ENCODE measurements at regions not wholly inside any gene's neighbourhood (a gene's known extent, or its start where the extent isn't known, plus 50 kb on each side); places are given as distances from the start of the nearest gene placed in this dataset.

GRCh38 chr11:77529685-77530084, 55.8 kb upstream of the PAK1 start:
- TF ChIP-seq EZH2phosphoT487 (IDR thresholded peaks at IDR 0.05; ENCODE audit: insufficient read depth, low read depth) (no peak), EZH2 (IDR thresholded peaks at IDR 0.05; ENCODE audit: insufficient read depth, poor library complexity, severe bottlenecking) (no peak)

All from GM23248 (cell line).